WTC11 (cell line): ENCODE measurements at regions not wholly inside any gene's neighbourhood (a gene's known extent, or its start where the extent isn't known, plus 50 kb on each side); places are given as distances from the start of the nearest gene placed in this dataset.

Experiments used
- ATF3 ChIP-seq: sonication (generic); formaldehyde crosslinking; conservative IDR thresholded peaks from 2 replicates; pipeline ENCODE4 v1.8.1; 2022; ENCODE audit warnings: mild to moderate bottlenecking, missing genetic modification reagents
- CBFB ChIP-seq: sonication (generic); formaldehyde crosslinking; IDR thresholded peaks from 2 replicates; pipeline ENCODE4 v1.8.1; 2022; ENCODE audit warnings: mild to moderate bottlenecking, low read depth, missing genetic modification reagents
- MXD4 ChIP-seq: fragments of 250-450 bp; sonication (Bioruptor Pico); IDR thresholded peaks from 2 replicates; pipeline ENCODE4 v1.8.0; 2021; ENCODE audit warnings: mild to moderate bottlenecking, moderate library complexity, borderline replicate concordance
- TEAD1 ChIP-seq: sonication (generic); formaldehyde crosslinking; IDR thresholded peaks from 2 replicates; pipeline ENCODE4 v1.8.0; 2022; ENCODE audit warnings: mild to moderate bottlenecking, missing genetic modification reagents
- ZNF138 ChIP-seq: sonication (generic); formaldehyde crosslinking; conservative IDR thresholded peaks from 2 replicates; pipeline ENCODE4 v1.8.1; 2022; ENCODE audit warnings: mild to moderate bottlenecking, moderate library complexity, missing genetic modification reagents
- ZNF232 ChIP-seq: sonication (generic); formaldehyde crosslinking; IDR thresholded peaks from 2 replicates; pipeline ENCODE4 v1.8.0; 2022; ENCODE audit warnings: mild to moderate bottlenecking, missing genetic modification reagents
- ZNF317 ChIP-seq: sonication (generic); formaldehyde crosslinking; IDR thresholded peaks from 2 replicates; pipeline ENCODE4 v1.8.1; 2023; ENCODE audit warnings: low read depth, mild to moderate bottlenecking, moderate library complexity, missing genetic modification reagents, borderline replicate concordance
- ZNF416 ChIP-seq: fragments of 250-450 bp; sonication (Bioruptor Pico); IDR thresholded peaks from 2 replicates; pipeline ENCODE4 v1.9.0; 2021; ENCODE audit warnings: mild to moderate bottlenecking, inconsistent platforms
- ZNF423 ChIP-seq: fragments of 250-450 bp; sonication (Bioruptor Pico); IDR thresholded peaks from 2 replicates; pipeline ENCODE4 v2.1.2; 2022; ENCODE audit warnings: mild to moderate bottlenecking, moderate library complexity
- ZNF512 ChIP-seq: sonication (generic); formaldehyde crosslinking; IDR thresholded peaks from 2 replicates; pipeline ENCODE4 v1.8.1; 2022; ENCODE audit warnings: missing genetic modification reagents, borderline replicate concordance
- TF ChIP-seq, protein P1 (sequence below): fragments of 200-600 bp; IDR thresholded peaks from 2 replicates; pipeline ENCODE4 v1.8.0; 2022; ENCODE audit warnings: antibody characterized with exemption
- TF ChIP-seq, protein P2 (sequence below): sonication (generic); formaldehyde crosslinking; IDR thresholded peaks from 2 replicates; pipeline ENCODE4 v1.8.1; 2023; ENCODE audit warnings: mild to moderate bottlenecking, moderate library complexity, missing genetic modification reagents
- TF ChIP-seq, protein P3 (sequence below): sonication (generic); formaldehyde crosslinking; IDR thresholded peaks from 2 replicates; pipeline ENCODE4 v1.8.1; 2023; ENCODE audit warnings: mild to moderate bottlenecking, missing genetic modification reagents

DNA sequence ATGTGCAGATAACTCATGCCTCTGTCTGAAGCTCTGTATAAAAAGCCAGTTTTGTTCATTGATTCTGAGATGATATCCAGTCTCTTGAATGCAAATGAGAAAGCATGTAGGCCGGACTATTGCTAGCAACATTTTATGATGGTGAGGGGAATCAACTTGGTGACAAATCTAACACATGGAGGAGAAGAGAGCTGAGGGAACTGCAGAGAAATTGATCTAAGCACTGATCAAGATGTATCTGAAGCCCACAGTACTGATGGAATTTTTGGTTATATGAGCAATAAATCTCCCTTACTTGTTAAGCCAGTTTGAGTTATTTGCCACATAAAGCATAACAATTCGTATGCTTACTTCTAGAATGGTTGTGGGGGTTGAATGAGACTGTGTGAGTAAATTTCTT, 295.6 kb upstream of the DDHD1 start:
- TF ChIP-seq, protein P1, sequence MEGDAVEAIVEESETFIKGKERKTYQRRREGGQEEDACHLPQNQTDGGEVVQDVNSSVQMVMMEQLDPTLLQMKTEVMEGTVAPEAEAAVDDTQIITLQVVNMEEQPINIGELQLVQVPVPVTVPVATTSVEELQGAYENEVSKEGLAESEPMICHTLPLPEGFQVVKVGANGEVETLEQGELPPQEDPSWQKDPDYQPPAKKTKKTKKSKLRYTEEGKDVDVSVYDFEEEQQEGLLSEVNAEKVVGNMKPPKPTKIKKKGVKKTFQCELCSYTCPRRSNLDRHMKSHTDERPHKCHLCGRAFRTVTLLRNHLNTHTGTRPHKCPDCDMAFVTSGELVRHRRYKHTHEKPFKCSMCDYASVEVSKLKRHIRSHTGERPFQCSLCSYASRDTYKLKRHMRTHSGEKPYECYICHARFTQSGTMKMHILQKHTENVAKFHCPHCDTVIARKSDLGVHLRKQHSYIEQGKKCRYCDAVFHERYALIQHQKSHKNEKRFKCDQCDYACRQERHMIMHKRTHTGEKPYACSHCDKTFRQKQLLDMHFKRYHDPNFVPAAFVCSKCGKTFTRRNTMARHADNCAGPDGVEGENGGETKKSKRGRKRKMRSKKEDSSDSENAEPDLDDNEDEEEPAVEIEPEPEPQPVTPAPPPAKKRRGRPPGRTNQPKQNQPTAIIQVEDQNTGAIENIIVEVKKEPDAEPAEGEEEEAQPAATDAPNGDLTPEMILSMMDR: no peak
- no peak for TF ChIP-seq ATF3 (CRISPR knock-in tag)
- no peak for TF ChIP-seq CBFB (CRISPR knock-in tag)
- TF ChIP-seq TEAD1: no peak
- no peak for TF ChIP-seq ZNF423 (CRISPR knock-in tag)
- TF ChIP-seq, protein P2, sequence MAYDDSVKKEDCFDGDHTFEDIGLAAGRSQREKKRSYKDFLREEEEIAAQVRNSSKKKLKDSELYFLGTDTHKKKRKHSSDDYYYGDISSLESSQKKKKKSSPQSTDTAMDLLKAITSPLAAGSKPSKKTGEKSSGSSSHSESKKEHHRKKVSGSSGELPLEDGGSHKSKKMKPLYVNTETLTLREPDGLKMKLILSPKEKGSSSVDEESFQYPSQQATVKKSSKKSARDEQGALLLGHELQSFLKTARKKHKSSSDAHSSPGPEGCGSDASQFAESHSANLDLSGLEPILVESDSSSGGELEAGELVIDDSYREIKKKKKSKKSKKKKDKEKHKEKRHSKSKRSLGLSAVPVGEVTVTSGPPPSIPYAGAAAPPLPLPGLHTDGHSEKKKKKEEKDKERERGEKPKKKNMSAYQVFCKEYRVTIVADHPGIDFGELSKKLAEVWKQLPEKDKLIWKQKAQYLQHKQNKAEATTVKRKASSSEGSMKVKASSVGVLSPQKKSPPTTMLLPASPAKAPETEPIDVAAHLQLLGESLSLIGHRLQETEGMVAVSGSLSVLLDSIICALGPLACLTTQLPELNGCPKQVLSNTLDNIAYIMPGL (CRISPR knock-in tag): no peak
- TF ChIP-seq ZNF232 (CRISPR knock-in tag): no peak
- no peak for TF ChIP-seq MXD4 (CRISPR knock-in tag)
- no peak for TF ChIP-seq ZNF138
- no peak for TF ChIP-seq ZNF317 (CRISPR knock-in tag)
- TF ChIP-seq ZNF416: no peak
- TF ChIP-seq, protein P3, sequence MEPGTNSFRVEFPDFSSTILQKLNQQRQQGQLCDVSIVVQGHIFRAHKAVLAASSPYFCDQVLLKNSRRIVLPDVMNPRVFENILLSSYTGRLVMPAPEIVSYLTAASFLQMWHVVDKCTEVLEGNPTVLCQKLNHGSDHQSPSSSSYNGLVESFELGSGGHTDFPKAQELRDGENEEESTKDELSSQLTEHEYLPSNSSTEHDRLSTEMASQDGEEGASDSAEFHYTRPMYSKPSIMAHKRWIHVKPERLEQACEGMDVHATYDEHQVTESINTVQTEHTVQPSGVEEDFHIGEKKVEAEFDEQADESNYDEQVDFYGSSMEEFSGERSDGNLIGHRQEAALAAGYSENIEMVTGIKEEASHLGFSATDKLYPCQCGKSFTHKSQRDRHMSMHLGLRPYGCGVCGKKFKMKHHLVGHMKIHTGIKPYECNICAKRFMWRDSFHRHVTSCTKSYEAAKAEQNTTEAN (CRISPR knock-in tag): no peak
- TF ChIP-seq ZNF512: no peak
